ENCODE measurements at regions not wholly inside any gene's neighbourhood (a gene's known extent, or its start where the extent isn't known, plus 50 kb on each side); places are given as distances from the start of the nearest gene placed in this dataset.

DNA sequence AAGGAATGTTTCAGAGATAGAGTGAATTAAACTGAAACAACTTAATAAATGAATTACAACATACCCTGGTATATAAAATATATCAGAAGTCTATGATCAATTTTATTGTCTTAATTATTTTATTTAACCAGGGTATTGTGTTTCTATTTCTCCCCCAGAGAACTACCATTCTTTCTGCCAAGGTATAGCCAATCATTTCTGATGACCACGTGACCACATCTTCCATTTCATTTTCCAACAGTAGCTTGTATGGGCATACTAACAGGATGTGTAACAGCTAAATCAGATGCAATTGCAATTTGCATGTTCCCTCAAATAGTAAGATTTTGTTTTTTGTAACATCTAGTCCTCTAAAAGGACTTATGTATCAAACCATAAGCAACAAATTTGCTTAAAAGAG is 123.9 kb upstream of the COL1A2 start:
- H3K4me1 ChIP-seq (ENCODE audit: control extremely low read depth in 1 of 4, control insufficient read depth in 4 of 4, insufficient read depth in 4 of 4, low read length in 3 of 4) = no peaks in the 10 kb centered on the region
- H3K4me3 ChIP-seq (ENCODE audit: control insufficient read depth in 1 of 7, extremely low read depth in 1 of 7, insufficient read depth in 4 of 7, low read depth in 2 of 7, low read length in 6 of 7) = no peak overlapping the region
- no peak for DNase-seq
- ChIA-PET CTCF (no interaction called here), POLR2A (no interaction called here)
- peaks cover 0 to 8% (median 0%) of the 10 kb centered on the region in 5 experiments for H3K27me3 ChIP-seq (replicated peaks in 2 of 5; ENCODE audit: control insufficient read depth in 4 of 5, insufficient read depth in 5 of 5, low read length in 4 of 5)
- no peaks in the 10 kb centered on the region for H3K36me3 ChIP-seq (ENCODE audit: control insufficient read depth in 4 of 4, insufficient read depth in 4 of 4, low read length in 3 of 4)
- WGBS (ENCODE audit: insufficient coverage) = 80% methylated on average over 1 of the region's 1 CpG
- H3K27ac ChIP-seq (ENCODE audit: insufficient read depth in 1 of 2, low read depth in 1 of 2, low read length in 2 of 2, poor library complexity in 1 of 2, severe bottlenecking in 2 of 2) = no peak overlapping the region
- no peaks in the 10 kb centered on the region for H3K9me3 ChIP-seq (ENCODE audit: control extremely low read depth in 1 of 5, control insufficient read depth in 4 of 5, insufficient read depth in 2 of 5, low read depth in 1 of 5, low read length in 4 of 5)

DNA sequence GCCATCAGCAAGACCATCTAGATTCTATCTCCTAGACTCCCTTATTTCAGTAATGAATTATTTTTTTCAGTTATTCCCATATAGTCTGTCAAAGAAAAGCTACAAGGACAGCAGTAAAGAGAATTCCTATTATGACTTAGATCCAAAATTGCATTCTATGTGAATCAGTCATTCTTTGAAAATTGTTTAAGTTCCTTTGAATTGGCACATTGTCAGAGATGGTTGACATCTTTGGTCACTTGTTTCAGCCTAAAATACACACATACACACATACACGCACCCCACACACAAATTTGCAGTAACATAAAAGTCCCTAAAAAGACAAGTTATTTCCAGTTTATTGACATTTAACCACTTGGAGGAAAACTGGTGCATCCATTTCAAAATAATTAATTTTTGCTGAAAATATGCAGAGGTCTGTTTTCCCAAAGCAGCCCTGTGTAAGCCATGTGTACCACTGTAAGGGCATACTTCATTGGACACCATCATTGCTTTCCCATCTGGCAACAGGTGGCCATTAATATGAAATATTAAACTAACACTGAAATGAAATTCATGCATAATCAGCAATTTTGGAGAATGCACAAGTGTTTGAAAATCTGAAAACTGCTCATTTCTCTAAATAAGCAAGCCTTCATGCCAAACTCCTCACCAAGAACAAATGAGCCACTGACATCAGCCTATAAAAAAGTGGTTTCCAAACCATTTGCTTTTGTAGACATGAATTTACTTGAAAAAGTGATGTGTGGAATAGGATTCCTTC is 121.7 kb upstream of the COL1A2 start:
- DNase-seq = no peak
- Histone ChIP-seq H3K36me3 (ENCODE audit: control insufficient read depth in 4 of 4, insufficient read depth in 4 of 4, low read length in 3 of 4) (no peaks in the 10 kb centered on the region), H3K27me3 (replicated peaks in 2 of 5; ENCODE audit: control insufficient read depth in 4 of 5, insufficient read depth in 5 of 5, low read length in 4 of 5) (peaks cover 0 to 9% (median 0%) of the 10 kb centered on the region in 5 experiments), H3K4me1 (ENCODE audit: control extremely low read depth in 1 of 4, control insufficient read depth in 4 of 4, insufficient read depth in 4 of 4, low read length in 3 of 4) (no peaks in the 10 kb centered on the region), H3K4me3 (ENCODE audit: control insufficient read depth in 1 of 7, extremely low read depth in 1 of 7, insufficient read depth in 4 of 7, low read depth in 2 of 7, low read length in 6 of 7) (no peak overlapping the region), H3K9me3 (ENCODE audit: control extremely low read depth in 1 of 5, control insufficient read depth in 4 of 5, insufficient read depth in 2 of 5, low read depth in 1 of 5, low read length in 4 of 5) (no peaks in the 10 kb centered on the region), H3K27ac (ENCODE audit: insufficient read depth in 1 of 2, low read depth in 1 of 2, low read length in 2 of 2, poor library complexity in 1 of 2, severe bottlenecking in 2 of 2) (no peak overlapping the region)
- WGBS (ENCODE audit: insufficient coverage) = no CpG with 5 or more reads among the region's 1 CpG
- CTCF ChIA-PET = no interaction called here
- POLR2A ChIA-PET = no interaction called here

- Histone ChIP-seq H3K27ac (ENCODE audit: insufficient read depth in 1 of 2, low read depth in 1 of 2, low read length in 2 of 2, poor library complexity in 1 of 2, severe bottlenecking in 2 of 2) (no peak overlapping the region), H3K9me3 (ENCODE audit: control extremely low read depth in 1 of 5, control insufficient read depth in 4 of 5, insufficient read depth in 2 of 5, low read depth in 1 of 5, low read length in 4 of 5) (no peaks in the 10 kb centered on the region), H3K4me3 (ENCODE audit: control insufficient read depth in 1 of 7, extremely low read depth in 1 of 7, insufficient read depth in 4 of 7, low read depth in 2 of 7, low read length in 6 of 7) (no peak overlapping the region), H3K27me3 (replicated peaks in 2 of 5; ENCODE audit: control insufficient read depth in 4 of 5, insufficient read depth in 5 of 5, low read length in 4 of 5) (peaks cover 0 to 13% (median 4%) of the 10 kb centered on the region in 5 experiments), H3K4me1 (ENCODE audit: control extremely low read depth in 1 of 4, control insufficient read depth in 4 of 4, insufficient read depth in 4 of 4, low read length in 3 of 4) (no peaks in the 10 kb centered on the region), H3K36me3 (ENCODE audit: control insufficient read depth in 4 of 4, insufficient read depth in 4 of 4, low read length in 3 of 4) (no peaks in the 10 kb centered on the region)
- ChIA-PET POLR2A (no interaction called here), CTCF (no interaction called here)
- WGBS (ENCODE audit: insufficient coverage) = 88% methylated on average over 3 of the region's 3 CpGs
- DNase-seq = peak in 1 of 3 donors; percentile 2
Observed at GRCh38 chr7:94274828-94275227, 119.9 kb upstream of the COL1A2 start.

DNA sequence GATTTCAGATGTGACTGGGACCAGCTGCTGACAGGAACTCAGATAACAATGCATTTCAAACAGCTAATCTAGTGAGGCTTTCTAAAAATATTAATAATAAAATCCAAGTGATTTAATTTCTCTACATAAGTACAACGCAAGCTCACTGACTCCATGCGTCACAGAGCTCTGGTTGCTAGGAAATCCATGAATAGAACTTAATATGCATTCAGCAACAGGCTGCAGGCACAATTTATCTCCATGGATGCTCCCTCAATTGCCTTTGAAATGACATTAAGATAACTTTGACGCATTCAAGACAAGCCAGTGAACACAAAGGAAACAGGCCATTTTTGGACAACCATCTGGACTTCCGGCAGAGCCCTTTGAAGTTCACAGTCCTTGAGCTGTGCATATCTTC is 118.7 kb upstream of the COL1A2 start:
- Histone ChIP-seq H3K27me3 (replicated peaks in 2 of 5; ENCODE audit: control insufficient read depth in 4 of 5, insufficient read depth in 5 of 5, low read length in 4 of 5) (peaks cover 0 to 17% (median 4%) of the 10 kb centered on the region in 5 experiments), H3K4me1 (ENCODE audit: control extremely low read depth in 1 of 4, control insufficient read depth in 4 of 4, insufficient read depth in 4 of 4, low read length in 3 of 4) (no peaks in the 10 kb centered on the region), H3K27ac (ENCODE audit: insufficient read depth in 1 of 2, low read depth in 1 of 2, low read length in 2 of 2, poor library complexity in 1 of 2, severe bottlenecking in 2 of 2) (no peak overlapping the region), H3K36me3 (ENCODE audit: control insufficient read depth in 4 of 4, insufficient read depth in 4 of 4, low read length in 3 of 4) (no peaks in the 10 kb centered on the region), H3K4me3 (ENCODE audit: control insufficient read depth in 1 of 7, extremely low read depth in 1 of 7, insufficient read depth in 4 of 7, low read depth in 2 of 7, low read length in 6 of 7) (no peak overlapping the region), H3K9me3 (ENCODE audit: control extremely low read depth in 1 of 5, control insufficient read depth in 4 of 5, insufficient read depth in 2 of 5, low read depth in 1 of 5, low read length in 4 of 5) (no peaks in the 10 kb centered on the region)
- ChIA-PET POLR2A (no interaction called here), CTCF (interaction anchor here (0.7 to 1.7 kb wide), 7 partner anchors 12 to 561 kb away, joined by 3 to 4 read pairs (median 3); no protein-coding TSS in a partner anchor)
- DNase-seq = no peak
- 87% methylated on average over 4 of the region's 4 CpGs for WGBS (ENCODE audit: insufficient coverage)

GRCh38 chr7:94276795-94277194 is 117.9 kb upstream of the COL1A2 start:
- ChIA-PET CTCF (interaction anchor here (0.9 to 1.7 kb wide), 4 partner anchors 12 to 375 kb away, joined by 3 to 4 read pairs (median 3); no protein-coding TSS in a partner anchor), POLR2A (no interaction called here)
- no peaks in the 10 kb centered on the region for H3K9me3 ChIP-seq (ENCODE audit: control extremely low read depth in 1 of 5, control insufficient read depth in 4 of 5, insufficient read depth in 2 of 5, low read depth in 1 of 5, low read length in 4 of 5)
- no CpG with 5 or more reads among the region's 1 CpG for WGBS (ENCODE audit: insufficient coverage)
- no peak overlapping the region for H3K27ac ChIP-seq (ENCODE audit: insufficient read depth in 1 of 2, low read depth in 1 of 2, low read length in 2 of 2, poor library complexity in 1 of 2, severe bottlenecking in 2 of 2)
- peaks cover 0 to 17% (median 4%) of the 10 kb centered on the region in 5 experiments for H3K27me3 ChIP-seq (replicated peaks in 2 of 5; ENCODE audit: control insufficient read depth in 4 of 5, insufficient read depth in 5 of 5, low read length in 4 of 5)
- H3K4me1 ChIP-seq (ENCODE audit: control extremely low read depth in 1 of 4, control insufficient read depth in 4 of 4, insufficient read depth in 4 of 4, low read length in 3 of 4) = peaks cover 0 to 1% (median under 1%) of the 10 kb centered on the region in 4 experiments
- no peaks in the 10 kb centered on the region for H3K36me3 ChIP-seq (ENCODE audit: control insufficient read depth in 4 of 4, insufficient read depth in 4 of 4, low read length in 3 of 4)
- DNase-seq = peak; percentile 43 to 65 (median 61)
- H3K4me3 ChIP-seq (ENCODE audit: control insufficient read depth in 1 of 7, extremely low read depth in 1 of 7, insufficient read depth in 4 of 7, low read depth in 2 of 7, low read length in 6 of 7) = no peak overlapping the region

DNA sequence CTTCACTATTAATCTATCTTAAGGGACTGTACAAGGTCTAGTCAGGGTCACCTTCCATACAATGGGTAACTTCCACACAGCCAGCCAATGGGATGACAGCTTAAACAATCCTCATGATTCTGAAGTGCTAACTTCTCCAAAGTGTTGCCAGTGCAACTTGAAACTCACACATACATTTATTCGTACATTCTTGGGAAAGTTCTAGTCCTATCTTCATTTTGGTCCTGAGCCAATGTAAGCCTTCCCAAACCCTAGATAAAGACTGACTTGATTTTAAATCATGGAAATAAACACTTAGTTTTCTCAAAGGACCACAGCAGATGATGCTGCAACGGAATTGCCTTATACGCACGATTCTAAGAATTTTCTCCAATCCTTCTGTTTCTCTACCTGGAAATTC is 117.5 kb upstream of the COL1A2 start:
- ChIA-PET POLR2A (no interaction called here), CTCF (interaction anchor here (1.4 to 1.7 kb wide), 3 partner anchors 11 to 376 kb away, joined by 3 to 4 read pairs (median 3); no protein-coding TSS in a partner anchor)
- WGBS (ENCODE audit: insufficient coverage) = 98% methylated on average over 4 of the region's 4 CpGs
- Histone ChIP-seq H3K27ac (ENCODE audit: insufficient read depth in 1 of 2, low read depth in 1 of 2, low read length in 2 of 2, poor library complexity in 1 of 2, severe bottlenecking in 2 of 2) (no peak overlapping the region), H3K27me3 (replicated peaks in 2 of 5; ENCODE audit: control insufficient read depth in 4 of 5, insufficient read depth in 5 of 5, low read length in 4 of 5) (peaks cover 0 to 19% (median 6%) of the 10 kb centered on the region in 5 experiments), H3K9me3 (ENCODE audit: control extremely low read depth in 1 of 5, control insufficient read depth in 4 of 5, insufficient read depth in 2 of 5, low read depth in 1 of 5, low read length in 4 of 5) (no peaks in the 10 kb centered on the region), H3K4me3 (ENCODE audit: control insufficient read depth in 1 of 7, extremely low read depth in 1 of 7, insufficient read depth in 4 of 7, low read depth in 2 of 7, low read length in 6 of 7) (no peak overlapping the region), H3K36me3 (ENCODE audit: control insufficient read depth in 4 of 4, insufficient read depth in 4 of 4, low read length in 3 of 4) (no peaks in the 10 kb centered on the region), H3K4me1 (ENCODE audit: control extremely low read depth in 1 of 4, control insufficient read depth in 4 of 4, insufficient read depth in 4 of 4, low read length in 3 of 4) (peaks cover 0 to 5% (median 2%) of the 10 kb centered on the region in 4 experiments)
- no peak for DNase-seq

- H3K9me3 ChIP-seq (ENCODE audit: control extremely low read depth in 1 of 5, control insufficient read depth in 4 of 5, insufficient read depth in 2 of 5, low read depth in 1 of 5, low read length in 4 of 5) = no peaks in the 10 kb centered on the region
- POLR2A ChIA-PET = no interaction called here
- H3K27ac ChIP-seq (ENCODE audit: insufficient read depth in 1 of 2, low read depth in 1 of 2, low read length in 2 of 2, poor library complexity in 1 of 2, severe bottlenecking in 2 of 2) = no peak overlapping the region
- H3K4me1 ChIP-seq (ENCODE audit: control extremely low read depth in 1 of 4, control insufficient read depth in 4 of 4, insufficient read depth in 4 of 4, low read length in 3 of 4) = peaks cover 0 to 6% (median 3%) of the 10 kb centered on the region in 4 experiments
- H3K36me3 ChIP-seq (ENCODE audit: control insufficient read depth in 4 of 4, insufficient read depth in 4 of 4, low read length in 3 of 4) = no peaks in the 10 kb centered on the region
- no peak for DNase-seq
- no peak overlapping the region for H3K4me3 ChIP-seq (ENCODE audit: control insufficient read depth in 1 of 7, extremely low read depth in 1 of 7, insufficient read depth in 4 of 7, low read depth in 2 of 7, low read length in 6 of 7)
- 100% methylated on average over 1 of the region's 2 CpGs for WGBS (ENCODE audit: insufficient coverage)
- peaks cover 0 to 22% (median 11%) of the 10 kb centered on the region in 5 experiments for H3K27me3 ChIP-seq (replicated peaks in 2 of 5; ENCODE audit: control insufficient read depth in 4 of 5, insufficient read depth in 5 of 5, low read length in 4 of 5)
- CTCF ChIA-PET = interaction anchor here (0.6 kb wide), 1 partner anchor 497 kb away, joined by 3 read pairs; no protein-coding TSS in a partner anchor
Observed at GRCh38 chr7:94280851-94281250, 113.8 kb upstream of the COL1A2 start.

Measured in common myeloid progenitor, CD34-positive (primary cell).